Fibroblast of the aortic adventitia (primary cell): ENCODE measurements at regions not wholly inside any gene's neighbourhood (a gene's known extent, or its start where the extent isn't known, plus 50 kb on each side); places are given as distances from the start of the nearest gene placed in this dataset.

Source experiments
- DNase-seq: peaks from one replicate; pipeline ENCODE4 v3.0.0-alpha.2; 2010; ENCODE audit warnings: low read depth
- H3K4me3 ChIP-seq: 2 replicates; pipeline ENCODE4 v1.5.1; 2011; ENCODE audit warnings: low read depth, mild to moderate bottlenecking, control low read depth, low read length, moderate library complexity
- TF ChIP-seq, protein P1 (sequence below): IDR thresholded peaks from 2 replicates; pipeline ENCODE4 v1.5.1; 2011; ENCODE audit warnings: mild to moderate bottlenecking, low read length, control low read depth, inconsistent platforms; ENCODE audit not compliant: insufficient read depth

DNA sequence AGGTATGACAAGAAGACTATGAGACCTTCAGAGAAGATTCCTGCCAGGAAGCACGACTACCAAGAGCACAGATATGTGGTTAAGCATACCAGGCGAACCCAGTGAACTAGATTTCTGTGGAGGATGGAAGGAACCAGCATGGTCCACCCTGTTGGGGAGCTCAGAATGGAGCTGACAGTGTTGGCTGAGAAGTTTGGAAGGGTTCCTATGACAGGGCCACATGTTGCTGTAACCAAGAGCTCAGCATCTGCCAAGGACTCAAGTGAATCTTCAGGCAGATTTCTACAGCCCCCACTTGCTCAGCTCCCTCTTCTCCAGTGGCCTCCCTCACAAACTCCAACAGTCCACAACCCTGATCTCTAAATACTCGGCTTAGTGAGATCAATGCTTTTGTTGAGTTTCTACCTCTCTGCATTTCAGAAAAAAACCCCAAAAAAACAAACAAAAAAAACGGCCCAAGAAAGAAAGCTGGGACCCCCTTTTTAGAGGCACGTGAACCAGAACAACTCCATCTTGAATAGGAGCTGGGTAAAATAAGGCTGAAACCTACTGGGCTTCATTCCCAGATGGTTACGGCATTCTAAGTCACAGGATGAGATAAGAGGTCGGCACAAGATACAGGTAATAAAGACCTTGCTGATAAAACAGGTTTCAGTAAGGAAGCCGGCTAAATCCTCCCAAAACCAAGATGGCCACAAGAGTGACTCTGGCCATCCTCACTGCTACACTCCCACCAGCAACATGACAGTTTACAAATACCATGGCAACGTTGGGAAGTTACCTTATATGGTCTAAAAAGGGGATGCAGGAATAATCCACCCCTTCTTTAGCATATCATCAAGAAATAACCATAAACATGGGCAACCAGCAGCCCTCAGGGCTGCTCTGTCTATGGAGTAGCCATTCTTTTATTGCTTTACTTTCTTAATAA, 691.1 kb downstream of the UQCRFS1 start:
- TF ChIP-seq, protein P1, sequence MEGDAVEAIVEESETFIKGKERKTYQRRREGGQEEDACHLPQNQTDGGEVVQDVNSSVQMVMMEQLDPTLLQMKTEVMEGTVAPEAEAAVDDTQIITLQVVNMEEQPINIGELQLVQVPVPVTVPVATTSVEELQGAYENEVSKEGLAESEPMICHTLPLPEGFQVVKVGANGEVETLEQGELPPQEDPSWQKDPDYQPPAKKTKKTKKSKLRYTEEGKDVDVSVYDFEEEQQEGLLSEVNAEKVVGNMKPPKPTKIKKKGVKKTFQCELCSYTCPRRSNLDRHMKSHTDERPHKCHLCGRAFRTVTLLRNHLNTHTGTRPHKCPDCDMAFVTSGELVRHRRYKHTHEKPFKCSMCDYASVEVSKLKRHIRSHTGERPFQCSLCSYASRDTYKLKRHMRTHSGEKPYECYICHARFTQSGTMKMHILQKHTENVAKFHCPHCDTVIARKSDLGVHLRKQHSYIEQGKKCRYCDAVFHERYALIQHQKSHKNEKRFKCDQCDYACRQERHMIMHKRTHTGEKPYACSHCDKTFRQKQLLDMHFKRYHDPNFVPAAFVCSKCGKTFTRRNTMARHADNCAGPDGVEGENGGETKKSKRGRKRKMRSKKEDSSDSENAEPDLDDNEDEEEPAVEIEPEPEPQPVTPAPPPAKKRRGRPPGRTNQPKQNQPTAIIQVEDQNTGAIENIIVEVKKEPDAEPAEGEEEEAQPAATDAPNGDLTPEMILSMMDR: no peak
- H3K4me3 ChIP-seq: no peak overlapping the region
- DNase-seq: no peak

DNA sequence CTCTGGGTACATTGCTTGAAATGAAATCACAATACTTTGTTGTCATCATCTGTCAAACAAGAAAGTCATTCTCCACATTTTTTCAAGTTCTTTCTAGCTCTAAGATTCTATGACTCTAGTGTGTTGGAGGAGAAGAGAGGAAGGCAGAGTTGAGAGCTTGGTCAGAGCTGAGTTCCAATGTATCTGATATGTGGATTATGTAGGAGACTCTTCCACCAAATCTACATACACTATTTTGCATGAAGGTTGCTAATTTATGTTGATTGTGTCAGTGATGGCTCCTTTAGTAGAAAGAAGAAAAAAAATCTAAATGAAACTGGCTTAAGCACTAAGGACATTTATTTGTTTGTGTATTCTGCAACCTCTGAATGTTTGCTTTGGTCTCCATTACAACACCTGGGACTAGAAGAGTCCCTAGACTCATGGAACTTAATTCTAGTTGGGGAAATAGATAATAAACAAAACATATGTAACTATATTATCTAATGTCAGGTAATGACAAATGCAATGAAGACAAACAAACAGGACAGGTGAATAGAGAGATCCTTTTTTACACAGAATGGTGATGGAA, 691.9 kb downstream of the UQCRFS1 start:
- no peak for DNase-seq
- TF ChIP-seq, protein P1: no peak
- no peak overlapping the region for H3K4me3 ChIP-seq

DNA sequence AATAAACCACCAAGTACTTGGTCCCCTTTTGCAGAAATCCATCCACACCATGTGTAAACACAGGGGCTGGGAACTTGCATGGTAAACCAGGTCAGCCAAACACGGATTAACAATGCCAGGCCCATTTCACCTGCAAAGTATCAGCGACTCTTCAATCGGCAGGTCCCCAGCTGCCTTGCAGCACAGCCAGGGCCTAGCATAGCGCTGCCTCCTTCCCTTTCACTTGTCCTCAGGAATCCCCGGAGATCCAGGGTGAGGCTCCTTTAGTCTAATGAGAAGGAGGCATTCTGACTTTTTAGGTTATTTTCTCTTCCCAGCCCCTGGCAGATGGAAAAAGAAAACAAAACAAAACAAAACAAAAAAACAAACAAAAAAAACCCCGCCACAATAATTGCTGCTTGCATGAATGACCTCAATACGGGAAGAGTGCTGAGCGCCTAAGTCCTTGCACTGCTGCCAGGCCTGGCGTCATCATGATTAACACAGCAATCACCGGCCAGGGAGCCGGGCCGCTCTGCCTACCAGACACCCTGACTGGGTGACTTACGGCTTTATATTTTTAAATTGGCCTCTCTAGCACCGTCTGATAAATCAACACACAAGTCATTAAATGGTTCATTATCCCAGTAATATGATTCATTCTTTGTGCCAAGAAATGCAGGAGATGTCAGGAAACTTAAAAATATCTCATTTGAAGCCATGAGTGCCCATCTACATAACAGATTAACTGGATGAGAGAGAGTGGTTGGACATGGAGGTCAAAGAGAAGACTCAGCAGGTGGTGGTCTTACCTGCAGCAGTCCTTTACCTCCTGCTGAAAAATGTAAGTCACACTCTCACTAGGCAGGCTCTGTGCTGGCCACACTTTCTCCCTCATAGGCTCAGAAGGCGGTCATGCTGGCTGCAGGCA, 692.7 kb downstream of the UQCRFS1 start:
- no peak overlapping the region for H3K4me3 ChIP-seq
- TF ChIP-seq, protein P1: no peak
- peak; percentile 31 for DNase-seq

DNA sequence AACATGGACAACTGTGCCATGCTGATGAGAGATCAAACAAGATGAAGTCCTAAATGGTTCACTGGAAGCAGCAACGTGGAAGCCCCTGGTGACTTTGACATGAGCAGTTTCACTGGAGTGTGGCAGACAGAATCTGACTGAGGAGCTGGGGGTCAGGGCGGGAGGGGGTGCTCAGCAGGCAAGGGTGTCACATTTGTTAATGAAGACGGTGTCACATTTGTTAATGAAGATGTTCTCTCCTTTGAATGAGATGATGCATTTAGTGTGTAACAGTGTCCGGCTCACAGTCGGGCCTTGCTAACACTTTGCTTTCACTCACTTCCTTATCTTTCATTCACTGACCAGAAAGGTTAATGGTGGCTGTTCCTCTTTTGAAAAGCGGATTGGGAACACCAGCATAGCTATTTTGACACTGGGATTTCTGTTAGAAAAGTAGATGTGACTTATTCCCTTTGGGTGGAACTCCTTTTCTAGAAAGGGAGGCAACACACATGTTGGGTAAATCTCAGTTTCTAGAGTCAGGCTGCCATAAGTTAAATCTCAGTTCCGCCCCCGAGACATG, 693.7 kb downstream of the UQCRFS1 start:
- no peak overlapping the region for H3K4me3 ChIP-seq
- DNase-seq: no peak
- TF ChIP-seq, protein P1: no peak

DNA sequence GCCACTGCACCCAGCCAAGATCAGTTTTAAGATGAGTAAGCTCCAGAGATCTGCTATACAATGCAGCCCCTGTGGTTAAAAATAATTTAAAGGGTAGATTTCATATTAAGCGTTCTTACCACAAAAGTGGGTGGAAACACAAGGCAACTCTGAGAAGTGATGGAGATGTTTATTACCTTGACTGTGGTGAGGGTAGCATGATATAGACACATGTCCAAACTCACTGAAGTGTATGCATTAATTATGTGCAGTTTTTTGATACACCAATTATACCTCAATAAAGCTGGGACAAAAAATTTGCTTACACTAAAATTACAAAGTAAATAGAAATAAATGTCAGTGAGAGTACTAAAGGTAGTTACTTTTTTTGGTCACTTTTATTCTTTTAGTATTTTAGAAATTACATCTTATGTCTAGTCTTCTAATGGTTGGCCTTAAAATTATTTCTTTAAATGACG, 696.5 kb downstream of the UQCRFS1 start:
- no peak overlapping the region for H3K4me3 ChIP-seq
- no peak for DNase-seq
- TF ChIP-seq, protein P1: no peak

DNA sequence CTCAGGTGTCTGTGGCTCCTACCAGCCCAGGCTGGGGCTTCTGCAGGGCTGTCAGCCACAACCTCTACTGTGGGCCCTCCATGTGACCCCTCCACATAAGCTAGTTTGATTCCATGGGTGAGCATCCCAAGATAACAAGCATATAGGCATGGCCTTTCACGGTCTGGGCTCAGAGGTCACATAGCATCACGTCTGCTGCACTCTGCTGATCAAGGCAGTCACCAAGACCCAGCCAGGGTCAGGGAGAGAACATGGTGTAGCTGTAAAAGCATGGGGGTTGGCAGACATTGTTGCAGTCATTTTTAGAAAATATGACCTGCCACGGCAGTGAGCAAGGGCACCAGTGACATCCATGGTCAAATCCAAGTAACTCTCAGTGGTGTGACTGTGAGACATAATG, 698.8 kb downstream of the UQCRFS1 start:
- TF ChIP-seq, protein P1: no peak
- DNase-seq: no peak
- no peak overlapping the region for H3K4me3 ChIP-seq
